HG02870 (cell line): ENCODE measurements at regions not wholly inside any gene's neighbourhood (a gene's known extent, or its start where the extent isn't known, plus 50 kb on each side); places are given as distances from the start of the nearest gene placed in this dataset.
"Not testable (repeated sequence)": the region's sequence is repeated elsewhere in the genome, so short reads cannot be mapped to it uniquely, and the experiment has no call there.

ENCODE experiments used
- ATAC-seq: cut with Tn5 transposase; IDR thresholded peaks from one replicate; pipeline ENCODE4 v1.9.1; 2021; ENCODE audit warnings: mild to moderate bottlenecking, moderate library complexity; ENCODE audit not compliant: unreplicated experiment

DNA sequence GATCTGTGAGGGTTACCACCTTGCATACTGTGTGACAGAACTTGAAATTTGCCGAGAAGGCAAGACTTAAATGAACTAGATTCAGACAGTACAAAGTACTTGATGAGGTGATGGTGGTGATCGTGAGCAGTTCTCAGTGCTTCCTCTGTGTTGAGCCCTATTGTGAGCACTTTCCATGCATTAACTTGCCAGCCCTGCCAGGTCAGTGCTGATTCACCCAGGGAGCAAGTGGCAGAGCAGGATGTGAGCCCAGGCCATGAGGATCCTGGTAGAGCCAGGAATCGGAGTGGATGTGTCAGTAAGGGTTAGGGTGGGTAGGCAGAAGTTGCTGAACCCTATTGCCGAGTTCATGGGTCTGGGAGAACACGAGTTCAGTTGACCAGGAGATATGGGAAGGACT, 4545.7 kb upstream of the TPTE start:
- ATAC-seq: not testable (repeated sequence)

DNA sequence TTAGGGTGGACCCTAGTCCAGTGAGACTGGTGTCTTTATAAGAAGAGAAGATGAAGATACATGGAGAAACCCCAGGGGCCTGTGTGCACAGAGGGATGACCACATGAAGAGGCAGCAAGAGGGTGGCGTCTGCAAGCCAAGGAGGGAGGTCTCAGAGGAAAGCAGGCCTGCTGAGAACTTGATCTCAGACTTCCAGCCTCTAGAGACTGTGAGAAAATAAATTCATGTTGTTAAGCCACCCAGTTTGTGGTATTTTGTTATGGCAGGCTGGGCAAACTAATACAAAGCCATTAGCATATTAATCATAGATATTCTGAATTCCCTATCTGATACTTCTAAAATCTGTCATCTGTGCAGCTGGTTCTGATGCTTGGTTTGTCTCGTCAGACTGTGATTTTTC, 4523.8 kb upstream of the TPTE start:
- ATAC-seq: not testable (repeated sequence)

DNA sequence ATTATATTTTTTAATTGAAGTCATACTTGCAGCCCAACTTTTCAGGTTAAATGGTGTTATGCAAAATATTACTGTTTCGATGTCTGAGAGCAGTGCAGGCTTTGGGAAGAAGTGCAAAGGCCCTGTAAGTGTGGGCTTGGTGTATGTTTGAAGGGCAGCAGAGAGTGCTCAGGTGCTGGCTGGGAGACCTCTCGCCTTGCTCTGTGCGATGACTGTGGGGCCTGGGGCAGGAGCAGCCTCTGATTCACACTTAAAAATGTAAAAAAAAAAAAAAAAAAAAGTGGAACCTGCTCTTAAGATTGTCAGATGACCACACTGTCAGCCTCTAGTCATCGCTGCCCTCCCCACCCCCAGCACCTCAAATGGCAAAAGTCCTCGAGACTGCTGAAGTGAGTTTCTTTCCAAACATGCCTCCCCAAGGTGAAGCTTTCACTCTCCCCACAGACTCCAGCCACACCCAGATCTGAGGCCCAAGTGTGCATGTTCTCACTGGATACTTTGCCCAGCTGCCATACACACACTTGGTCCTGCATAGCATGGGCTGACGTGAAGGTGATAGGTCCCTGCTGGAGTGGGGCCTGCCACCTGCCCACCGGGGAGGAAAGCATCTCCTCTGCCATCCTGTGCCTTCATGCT, 4505.8 kb upstream of the TPTE start:
- not testable (repeated sequence) for ATAC-seq

DNA sequence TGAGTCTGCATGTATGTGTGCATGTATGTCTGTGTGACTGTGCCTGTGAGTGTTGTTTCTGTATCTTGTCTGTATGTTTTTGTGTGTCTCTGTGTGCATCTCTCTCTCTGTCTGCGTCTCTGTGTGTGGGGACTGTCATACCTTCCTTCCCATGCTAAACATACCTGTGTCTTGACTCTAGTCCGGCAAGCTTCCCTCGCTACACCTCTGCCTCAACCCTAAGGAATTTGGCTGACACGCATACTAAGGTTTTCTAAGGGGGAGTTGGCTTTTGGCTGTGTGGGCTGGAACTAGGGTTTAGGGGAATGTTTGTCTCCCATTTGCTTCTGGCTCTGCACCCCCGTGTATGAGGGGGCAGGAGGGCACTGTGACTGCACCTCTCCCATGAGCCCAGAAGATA, 4500.9 kb upstream of the TPTE start:
- ATAC-seq: not testable (repeated sequence)

DNA sequence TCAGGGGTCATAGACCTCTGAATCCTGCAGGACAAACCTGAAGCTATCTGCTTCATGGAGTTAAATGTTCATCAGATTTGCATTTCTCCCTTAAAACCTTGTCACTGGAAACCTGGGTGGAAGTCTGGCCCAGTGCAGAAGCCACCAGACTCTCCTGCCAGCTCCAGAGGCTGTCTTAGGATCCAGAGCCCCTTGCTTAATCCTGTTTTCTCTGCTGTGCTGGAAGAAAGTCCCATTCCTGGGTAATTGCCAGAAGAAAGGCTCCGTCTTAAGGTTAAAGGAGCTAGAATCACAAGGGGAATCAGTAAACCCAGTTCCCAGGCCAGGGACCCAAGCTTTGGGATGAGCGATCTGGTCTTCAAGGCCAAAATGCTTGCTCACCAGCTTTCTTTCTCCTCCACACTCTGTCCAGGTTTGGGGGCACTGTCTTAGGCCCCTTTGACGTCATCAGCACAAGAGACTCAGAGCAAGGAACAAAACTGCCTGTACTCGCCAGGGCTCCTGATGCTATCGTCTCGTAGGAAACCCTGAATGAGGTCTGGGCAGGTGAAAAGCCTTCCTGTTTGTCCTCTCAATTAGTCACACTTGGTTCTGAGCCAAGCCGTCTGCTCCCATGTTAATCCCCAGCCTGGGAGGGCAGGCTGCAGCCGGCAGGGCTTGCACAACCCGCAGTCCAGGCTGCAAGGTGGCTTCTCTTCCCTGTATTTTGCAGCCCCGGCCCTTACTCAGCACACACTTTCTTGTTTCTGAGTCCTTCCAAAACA, 4500.2 kb upstream of the TPTE start:
- not testable (repeated sequence) for ATAC-seq

DNA sequence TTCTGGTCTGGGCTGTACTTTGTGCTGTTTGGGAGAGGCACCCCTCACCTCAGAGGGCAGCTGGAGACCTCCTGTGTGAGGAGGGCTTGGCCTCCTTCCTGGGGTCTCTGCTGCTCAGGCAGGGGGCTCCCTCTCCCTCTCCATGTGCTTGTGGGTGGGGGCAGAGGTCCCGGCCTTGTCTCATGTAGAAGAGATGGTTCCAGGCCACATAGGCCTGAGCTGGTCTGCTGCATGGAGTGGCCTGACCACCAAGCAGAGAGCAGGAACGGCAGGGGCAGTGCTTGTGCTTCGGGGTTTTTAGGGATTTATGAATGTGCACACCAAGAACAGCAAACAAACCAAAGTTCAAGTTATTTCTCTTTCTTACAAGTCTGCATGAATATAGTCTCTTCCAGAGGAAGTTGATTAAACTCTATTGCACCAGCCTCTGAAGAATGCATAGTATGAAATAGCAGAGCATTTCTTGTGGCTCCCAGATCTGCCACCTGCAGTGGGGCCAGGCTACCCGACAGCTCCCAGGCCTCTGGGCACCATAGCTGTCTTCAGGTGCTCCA, 4499.6 kb upstream of the TPTE start:
- ATAC-seq: not testable (repeated sequence)

DNA sequence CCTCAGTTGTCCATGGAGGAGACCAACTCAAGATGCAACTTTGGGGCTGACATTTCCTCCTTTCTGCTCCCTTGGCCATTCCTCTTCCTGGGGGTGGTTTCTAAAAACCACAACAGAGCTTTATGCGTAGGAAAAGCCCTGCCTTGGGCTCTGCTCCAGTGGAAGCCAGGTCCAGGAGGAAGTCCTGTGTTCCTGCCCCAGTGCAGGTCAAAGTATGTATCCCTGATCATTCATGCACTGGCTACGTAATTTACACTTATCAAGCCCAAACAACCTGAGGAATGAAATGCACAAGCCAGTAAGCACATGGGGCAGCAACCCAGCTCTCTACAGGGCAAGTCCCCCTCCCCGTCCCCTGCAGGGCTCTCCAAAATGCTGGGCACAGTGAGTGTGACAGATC, 4498.1 kb upstream of the TPTE start:
- not testable (repeated sequence) for ATAC-seq

DNA sequence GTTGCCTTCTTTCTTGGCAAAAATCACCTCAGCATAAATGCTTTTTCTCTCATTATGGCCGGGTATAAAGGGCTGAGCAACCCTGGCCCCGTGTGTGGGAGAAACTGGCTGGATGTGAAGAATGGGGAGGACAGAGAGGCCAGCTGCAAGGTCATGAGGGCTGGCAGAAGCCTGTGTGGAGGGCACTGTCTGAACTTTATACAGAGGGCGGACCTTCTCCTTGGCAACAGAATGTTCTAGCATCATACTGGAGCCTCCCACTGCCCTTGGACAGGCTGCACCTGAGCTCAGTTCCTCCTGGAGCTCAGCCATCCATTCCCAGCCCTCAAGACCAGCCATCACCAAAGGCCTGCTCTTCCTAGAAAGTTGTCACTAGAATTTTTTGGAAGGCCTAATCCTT, 4496.2 kb upstream of the TPTE start:
- ATAC-seq: not testable (repeated sequence)

DNA sequence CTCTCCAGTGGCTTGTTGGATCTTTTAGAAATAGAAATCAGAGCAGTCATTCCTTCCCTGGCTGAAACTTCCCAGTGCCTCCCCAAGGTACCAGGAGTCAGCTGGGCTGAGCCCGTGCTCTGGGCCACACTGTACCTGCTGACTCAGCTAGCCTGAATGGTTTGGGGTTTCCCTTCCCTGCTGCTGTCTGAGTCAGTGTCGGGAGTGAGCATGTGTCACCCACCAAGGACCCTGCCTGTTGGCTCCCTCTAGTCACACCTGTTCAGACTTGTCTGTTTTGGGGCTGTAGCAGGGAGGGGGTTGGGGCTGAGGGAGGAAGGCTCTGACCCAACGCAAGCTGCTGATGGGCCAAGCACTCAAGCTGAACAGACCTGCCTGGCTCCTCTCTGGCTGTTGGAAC, 4493.9 kb upstream of the TPTE start:
- ATAC-seq: not testable (repeated sequence)

DNA sequence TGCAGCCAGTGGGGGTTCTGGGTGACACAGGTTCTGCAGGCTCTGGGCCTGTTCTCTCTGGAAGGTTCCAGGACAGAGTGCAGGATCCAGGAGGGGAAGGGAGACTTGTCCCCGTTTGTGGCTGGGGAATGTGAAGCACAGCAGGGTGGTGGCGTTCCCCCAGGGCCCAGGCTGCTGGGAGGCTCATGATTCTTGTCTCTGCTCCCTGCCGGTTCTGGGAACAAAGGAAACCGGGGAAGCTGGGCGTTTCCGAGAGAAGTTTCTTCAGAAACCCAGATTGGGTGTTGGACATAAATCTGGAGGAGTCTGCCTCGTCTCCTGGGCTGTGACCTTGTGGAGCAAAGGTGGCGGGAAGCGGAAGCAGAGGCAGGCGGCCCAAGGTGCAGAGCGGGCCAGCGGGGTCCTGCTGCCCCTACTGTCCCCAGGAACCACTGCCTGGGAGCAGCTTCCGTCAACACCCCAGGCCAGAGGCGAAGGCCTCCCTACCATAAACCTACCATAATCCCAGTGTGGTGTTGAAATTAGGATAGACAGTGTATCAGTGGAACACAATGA, 4487.2 kb upstream of the TPTE start:
- ATAC-seq: not testable (repeated sequence)

DNA sequence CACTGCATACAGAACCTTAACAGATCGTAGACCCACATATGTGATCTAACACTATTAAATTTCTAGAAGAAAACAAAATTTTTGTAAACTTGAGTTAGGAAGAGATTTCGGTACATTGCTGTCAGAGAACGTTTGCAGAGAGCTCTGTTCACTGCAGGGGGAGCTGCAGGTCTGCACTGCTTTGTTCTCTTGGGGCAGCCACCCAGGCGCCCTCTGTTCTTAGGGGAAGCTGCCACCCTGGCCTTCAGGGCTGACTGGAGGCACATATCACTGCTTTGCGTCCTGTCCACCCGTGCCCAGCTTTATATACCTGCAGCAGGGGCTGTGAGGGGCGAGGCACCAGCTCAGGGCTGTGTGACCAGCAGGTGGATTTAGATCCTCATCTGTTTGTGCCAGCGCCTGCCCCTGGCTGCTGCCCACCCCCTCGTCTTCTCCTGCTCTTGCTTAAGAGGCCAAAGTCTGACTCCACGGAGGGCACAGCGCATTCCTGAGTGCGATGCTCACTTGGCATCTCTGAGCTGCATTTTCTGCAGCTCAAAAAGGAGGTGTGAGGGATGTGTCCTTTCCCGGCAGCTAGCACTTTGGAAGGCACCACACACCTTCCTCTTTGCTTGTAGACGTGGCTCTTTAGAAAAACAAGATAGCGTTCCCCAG, 4486.4 kb upstream of the TPTE start:
- not testable (repeated sequence) for ATAC-seq

DNA sequence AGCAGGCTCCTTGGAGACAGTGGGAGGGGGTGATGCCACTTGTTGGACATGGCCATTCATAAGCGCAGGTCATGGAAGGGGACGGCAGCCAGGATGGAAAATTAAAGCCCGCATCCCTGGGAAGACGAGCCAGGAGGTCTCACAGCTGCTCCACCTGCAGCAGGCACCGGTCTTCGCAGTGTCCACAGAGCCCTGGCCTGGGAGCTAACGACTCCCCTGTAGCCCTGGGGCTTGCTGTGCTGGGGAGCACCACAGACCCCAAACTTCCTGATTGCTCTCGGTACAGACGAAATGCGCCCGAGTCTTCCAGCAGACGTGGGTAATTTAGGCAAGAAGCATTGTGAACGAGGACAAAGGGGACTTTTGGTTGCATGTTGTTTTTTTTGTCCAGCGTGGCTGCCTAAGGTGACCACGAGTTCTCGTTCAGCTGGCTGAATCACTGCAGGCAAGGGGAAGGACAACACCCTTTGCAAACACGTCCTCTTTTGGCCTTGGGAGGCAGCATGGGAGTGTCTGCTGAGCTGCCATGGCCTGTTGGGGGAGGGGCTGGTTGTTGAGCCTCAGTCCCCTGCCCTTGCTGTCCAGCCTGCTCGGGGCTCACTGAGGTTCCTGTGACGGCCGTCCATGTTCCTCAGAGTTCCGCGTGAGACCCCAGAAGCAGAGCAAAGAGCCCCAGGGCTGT, 4485.8 kb upstream of the TPTE start:
- ATAC-seq: not testable (repeated sequence)

DNA sequence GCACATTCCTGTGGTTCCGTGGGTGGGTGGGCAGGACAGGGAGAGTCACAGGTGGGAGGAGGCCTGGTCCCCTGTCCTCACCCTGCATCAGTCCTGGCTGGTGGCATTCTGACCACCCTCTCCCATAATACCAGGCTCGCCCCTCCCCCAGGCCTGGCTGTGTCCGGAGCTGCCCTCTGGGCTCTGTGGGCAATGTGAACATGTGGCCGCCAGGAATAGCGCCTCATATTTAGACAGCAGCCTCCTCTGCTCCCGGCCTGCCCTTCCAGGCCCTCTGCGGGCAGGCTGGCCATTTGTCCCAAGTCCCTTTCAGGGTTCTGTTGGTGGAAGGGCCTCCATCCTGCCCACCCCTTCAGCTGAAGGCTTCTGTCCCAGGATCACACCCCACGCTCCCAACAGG, 4482.2 kb upstream of the TPTE start:
- ATAC-seq: not testable (repeated sequence)

DNA sequence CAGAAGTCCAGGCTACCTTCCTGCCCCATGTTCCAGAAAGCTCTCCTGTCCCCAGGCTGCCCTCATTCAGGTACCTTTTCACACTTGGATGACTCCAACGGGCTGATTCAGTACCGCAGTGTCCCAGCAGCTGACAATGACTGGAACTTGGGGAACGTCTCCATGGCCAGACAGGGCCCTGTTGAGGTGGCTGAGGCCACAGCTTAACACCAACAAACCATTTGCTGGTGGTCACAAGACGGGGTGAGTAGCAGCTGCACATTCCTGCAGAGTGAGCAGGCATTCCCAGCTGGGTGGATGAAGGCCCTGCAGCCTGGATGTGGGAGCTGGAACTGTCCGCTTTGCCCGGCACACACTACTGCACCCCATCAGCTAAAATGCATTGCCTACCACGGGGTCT, 4481.3 kb upstream of the TPTE start:
- ATAC-seq: not testable (repeated sequence)

DNA sequence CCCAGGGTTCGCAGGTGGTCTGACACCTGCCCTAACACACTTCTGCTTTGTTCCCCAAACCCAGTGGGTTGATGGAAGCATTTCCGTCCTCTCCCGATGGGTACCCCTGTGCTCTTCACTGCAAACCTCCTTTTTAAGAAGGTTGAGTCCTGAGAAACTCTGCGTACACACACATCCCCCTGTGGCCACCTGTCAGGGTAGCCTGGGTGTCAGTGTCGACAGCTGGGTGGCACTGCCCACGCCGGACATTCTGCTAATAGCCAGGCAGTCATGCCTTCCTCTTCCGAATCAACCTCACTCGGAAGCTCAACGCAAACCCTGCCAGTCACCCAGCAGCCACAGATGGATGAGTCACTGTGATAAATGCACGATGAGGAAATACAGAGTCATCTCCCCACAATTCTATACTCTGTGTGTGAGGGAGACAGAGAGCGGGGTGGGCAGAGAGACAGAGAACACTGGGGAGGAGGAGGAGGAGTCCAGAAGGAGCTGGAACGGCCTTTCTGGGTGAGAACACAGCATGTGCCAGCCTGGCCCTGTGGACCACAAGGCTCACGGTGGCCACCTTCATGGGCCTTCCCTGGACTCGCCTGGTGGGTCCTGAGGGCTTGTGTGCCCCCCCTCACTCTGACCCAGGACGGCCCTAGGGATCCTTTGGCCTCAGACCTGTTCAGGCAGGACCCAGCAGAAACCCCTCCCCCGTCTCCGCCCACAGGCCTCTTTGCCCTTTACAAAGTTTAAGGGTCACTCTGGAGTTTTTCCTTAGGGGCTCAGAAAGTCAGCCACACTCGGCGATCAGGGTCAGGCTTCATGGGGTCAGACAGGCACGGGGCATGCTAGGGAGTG, 4477.7 kb upstream of the TPTE start:
- not testable (repeated sequence) for ATAC-seq

DNA sequence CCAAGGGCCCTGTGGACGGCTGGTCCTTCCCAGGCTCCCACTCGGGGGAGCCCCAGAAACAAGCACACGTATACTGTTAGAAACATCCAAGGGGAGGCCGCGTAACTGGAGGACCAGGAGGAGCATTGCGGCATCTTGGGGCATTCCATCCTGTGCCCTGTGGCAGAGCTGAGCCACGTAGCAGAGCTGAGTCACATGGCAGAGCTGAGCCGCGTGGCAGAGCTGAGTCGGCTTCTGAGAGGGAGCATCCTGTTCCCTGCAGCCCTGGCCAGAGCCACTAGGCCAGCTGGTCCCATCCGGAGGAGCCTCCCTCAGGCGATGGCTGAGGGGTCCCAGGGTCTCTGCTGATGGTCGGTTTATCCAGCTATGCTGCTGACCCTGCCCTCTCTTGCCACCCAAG, 4476.7 kb upstream of the TPTE start:
- ATAC-seq: not testable (repeated sequence)

DNA sequence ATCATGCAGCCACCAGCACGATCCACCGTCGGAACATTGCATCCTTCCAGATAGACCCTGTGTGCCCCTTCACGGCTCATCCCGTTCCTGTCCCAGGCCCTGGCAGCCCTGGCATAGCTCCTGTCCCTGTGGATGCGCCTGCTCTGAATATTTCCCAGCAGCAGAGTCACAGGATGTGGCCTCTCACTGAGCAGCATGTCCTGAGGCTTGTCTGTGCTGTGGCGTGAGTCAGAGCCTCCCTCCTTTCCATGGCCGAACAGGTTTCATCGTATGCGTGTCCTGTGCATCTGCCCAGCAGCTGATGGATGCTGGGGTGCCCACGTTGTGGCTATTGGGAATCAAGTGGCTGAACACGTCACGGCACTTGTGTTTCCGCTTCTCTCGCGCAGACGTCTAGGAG, 4471.5 kb upstream of the TPTE start:
- not testable (repeated sequence) for ATAC-seq

DNA sequence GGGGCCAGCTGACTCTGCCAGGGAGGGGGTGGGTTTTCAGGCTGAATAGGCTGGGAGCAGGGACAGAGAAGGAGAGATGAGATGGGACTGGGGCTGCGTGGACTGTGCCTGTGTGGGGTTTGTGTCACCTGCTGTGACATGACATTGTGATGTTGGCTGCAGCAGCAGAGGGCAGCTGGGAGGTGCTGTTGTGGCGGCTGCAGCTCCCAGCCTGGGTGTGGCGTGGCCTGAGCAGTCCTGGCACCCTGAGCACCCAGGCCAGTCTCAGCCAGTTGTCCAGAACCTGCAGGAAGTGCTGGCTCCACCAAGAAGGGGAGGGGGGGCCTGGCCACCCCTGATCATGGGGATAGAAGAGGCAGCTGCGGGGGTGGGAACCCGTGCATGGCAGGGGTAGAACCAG, 4469.3 kb upstream of the TPTE start:
- ATAC-seq: not testable (repeated sequence)

DNA sequence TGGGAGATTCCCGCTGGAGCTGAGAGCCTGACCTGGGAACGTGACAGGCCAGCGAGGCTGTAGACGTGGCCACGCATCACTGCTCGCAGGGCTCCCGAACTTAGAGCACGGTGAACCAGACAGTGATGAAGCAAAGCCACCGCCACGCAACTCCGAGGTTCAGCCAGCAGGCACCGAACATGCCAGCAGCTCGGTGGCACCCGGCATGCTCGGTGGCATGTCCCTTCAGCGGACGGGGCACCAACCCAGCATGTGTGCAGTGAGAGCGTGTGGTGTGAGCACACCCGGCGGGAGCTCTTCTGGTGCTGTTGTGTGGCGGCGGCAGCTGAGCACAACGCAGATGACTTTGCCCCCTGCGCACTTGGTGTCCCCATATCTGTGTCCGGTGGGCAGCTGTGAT, 4468.2 kb upstream of the TPTE start:
- ATAC-seq: not testable (repeated sequence)

DNA sequence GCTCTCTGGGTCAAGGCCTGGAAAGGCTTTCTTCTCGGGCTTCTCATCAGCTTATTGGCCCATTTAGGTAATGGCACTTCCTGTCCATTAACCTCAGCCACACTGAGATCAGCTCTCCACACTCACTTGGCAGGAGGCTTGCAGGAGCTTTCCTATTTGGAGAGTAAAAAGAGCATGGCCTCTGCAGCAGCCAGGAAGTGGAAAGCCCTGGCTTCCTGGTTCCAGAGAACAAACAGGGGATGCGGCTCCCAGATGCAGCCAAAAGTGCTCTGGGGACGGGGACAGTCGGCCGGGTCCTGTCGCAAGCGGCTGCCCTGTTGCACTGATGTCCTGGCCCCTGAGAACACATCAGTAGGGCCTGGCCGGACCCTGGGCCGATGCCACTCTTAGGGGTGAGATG, 4462.4 kb upstream of the TPTE start:
- not testable (repeated sequence) for ATAC-seq
